HG02763 (cell line): ENCODE measurements at regions not wholly inside any gene's neighbourhood (a gene's known extent, or its start where the extent isn't known, plus 50 kb on each side); places are given as distances from the start of the nearest gene placed in this dataset.
"Not testable (repeated sequence)": the region's sequence is repeated elsewhere in the genome, so short reads cannot be mapped to it uniquely, and the experiment has no call there.

Experiments
- ATAC-seq: cut with Tn5 transposase; IDR thresholded peaks from one replicate; pipeline ENCODE4 v1.9.1; 2021; ENCODE audit warnings: mild to moderate bottlenecking, moderate library complexity; ENCODE audit not compliant: unreplicated experiment

GRCh38 chr1:245102149-245102548 lies 52.6 kb upstream of the KIF26B start:
- not testable (repeated sequence) for ATAC-seq

GRCh38 chr1:245099401-245099800 lies 55.4 kb upstream of the KIF26B start:
- no peak for ATAC-seq

GRCh38 chr1:245098924-245099323 lies 55.9 kb upstream of the KIF26B start:
- ATAC-seq: no peak

- ATAC-seq: no peak
Observed at GRCh38 chr1:245096311-245097066, 58.3 kb upstream of the KIF26B start.

- ATAC-seq: no peak
Observed at GRCh38 chr1:245095903-245096302, 58.9 kb upstream of the KIF26B start.

- no peak for ATAC-seq
Observed at GRCh38 chr1:245094954-245095353, 59.8 kb upstream of the KIF26B start.

- no peak for ATAC-seq
Observed at GRCh38 chr1:245094092-245094491, 60.7 kb upstream of the KIF26B start.

- ATAC-seq: no peak
Observed at GRCh38 chr1:245092638-245092976, 62.2 kb upstream of the KIF26B start.

- ATAC-seq: no peak
Observed at GRCh38 chr1:245091818-245092637, 62.8 kb upstream of the KIF26B start.

GRCh38 chr1:245091171-245091621 lies 63.6 kb upstream of the KIF26B start:
- no peak for ATAC-seq

GRCh38 chr1:245090491-245091090 lies 64.2 kb upstream of the KIF26B start:
- ATAC-seq: no peak

GRCh38 chr1:245087723-245088122 lies 67.1 kb upstream of the KIF26B start:
- ATAC-seq: no peak

- ATAC-seq: no peak
Observed at GRCh38 chr1:245086389-245086969, 68.3 kb upstream of the KIF26B start.

- no peak for ATAC-seq
Observed at GRCh38 chr1:245085508-245086095, 69.2 kb upstream of the KIF26B start.

GRCh38 chr1:245084551-245084950 lies 70.2 kb upstream of the KIF26B start:
- no peak for ATAC-seq

- no peak for ATAC-seq
Observed at GRCh38 chr1:245079021-245079609, 75.7 kb upstream of the KIF26B start.

GRCh38 chr1:245074898-245075297 lies 79.9 kb upstream of the KIF26B start:
- no peak for ATAC-seq

- ATAC-seq: no peak
Observed at GRCh38 chr1:245074232-245074747, 80.5 kb upstream of the KIF26B start.

GRCh38 chr1:245070836-245071615 lies 83.8 kb upstream of the KIF26B start:
- ATAC-seq: no peak

GRCh38 chr1:245067257-245067656 lies 87.5 kb upstream of the KIF26B start:
- ATAC-seq: no peak
